GM12878 (cell line): ENCODE measurements at regions not wholly inside any gene's neighbourhood (a gene's known extent, or its start where the extent isn't known, plus 50 kb on each side); places are given as distances from the start of the nearest gene placed in this dataset.

ENCODE experiments used
- CTCF ChIP-seq, 3 experiments: IDR thresholded peaks in 2 of 3; conservative IDR thresholded peaks in 1 of 3; 2 replicates each; pipeline ENCODE4 v1.5.1; 2011; ENCODE audit warnings: low read depth in 3 of 3, low read length in 3 of 3, mild to moderate bottlenecking in 3 of 3, control low read depth in 2 of 3, moderate library complexity in 2 of 3, inconsistent platforms in 1 of 3, mixed read lengths in 1 of 3; ENCODE audit not compliant: control insufficient read depth in 2 of 3, insufficient read depth in 1 of 3; ENCODE audit errors: extremely low read depth in 1 of 3
- EP300 ChIP-seq, 2 experiments: fragments of 150-350 bp in 1 of 2; IDR thresholded peaks; 2 replicates each; pipeline ENCODE4 v1.6.1; 2011 to 2012; ENCODE audit warnings: low read depth in 2 of 2, low read length in 2 of 2, borderline replicate concordance in 1 of 2, improper control_type of control experiment in 1 of 2, inconsistent platforms in 1 of 2; ENCODE audit not compliant: control insufficient read depth in 1 of 2
- ESRRA ChIP-seq: IDR thresholded peaks from 2 replicates; pipeline ENCODE4 v1.6.1; 2012; ENCODE audit warnings: mild to moderate bottlenecking, low read length, improper control_type of control experiment
- EZH2 ChIP-seq: IDR thresholded peaks from 2 replicates; pipeline ENCODE4 v1.6.1; 2012; ENCODE audit warnings: low read depth, mild to moderate bottlenecking, control low read depth, inconsistent platforms, low read length, borderline replicate concordance; ENCODE audit not compliant: control insufficient read depth
- MAX ChIP-seq: IDR thresholded peaks from 2 replicates; pipeline ENCODE4 v1.6.1; 2012; ENCODE audit warnings: low read depth, low read length, improper control_type of control experiment
- NRF1 ChIP-seq: conservative IDR thresholded peaks from 2 replicates; pipeline ENCODE4 v1.6.1; 2011; ENCODE audit warnings: mild to moderate bottlenecking, low read depth, low read length, improper control_type of control experiment
- POLR2A ChIP-seq: IDR thresholded peaks from 2 replicates; pipeline ENCODE4 v1.6.1; 2011; ENCODE audit warnings: low read depth, mild to moderate bottlenecking, low read length
- SRF ChIP-seq, 2 experiments: IDR thresholded peaks; 2 replicates each; pipeline ENCODE4 v1.6.1; 2011; ENCODE audit warnings: low read depth in 2 of 2, low read length in 2 of 2, mild to moderate bottlenecking in 1 of 2, moderate library complexity in 1 of 2
- ZNF274 ChIP-seq: IDR thresholded peaks from one replicate; pipeline ENCODE4 v1.8.0; 2011; ENCODE audit not compliant: insufficient read length, insufficient read depth

- TF ChIP-seq MAX (no peak), SRF (IDR thresholded peaks at IDR 0.05; ENCODE audit: low read depth in 2 of 2, low read length in 2 of 2) (no peak), EZH2 (no peak), ZNF274 (no peak), CTCF (IDR thresholded peaks at IDR 0.05 in 2 of 3, conservative IDR thresholded peaks at IDR 0.05 in 1 of 3; ENCODE audit: control insufficient read depth in 2 of 3, extremely low read depth in 1 of 3, insufficient read depth in 1 of 3, low read depth in 3 of 3, low read length in 3 of 3) (no peak), NRF1 (no peak), POLR2A (no peak), EP300 (IDR thresholded peaks at IDR 0.05; ENCODE audit: borderline replicate concordance in 1 of 2, control insufficient read depth in 1 of 2, low read depth in 2 of 2, low read length in 2 of 2) (no peak), ESRRA (no peak)
Measured at GRCh38 chr10:32144817-32145688, 88.8 kb upstream of the KIF5B start.
